ENCODE measurements at regions not wholly inside any gene's neighbourhood (a gene's known extent, or its start where the extent isn't known, plus 50 kb on each side); places are given as distances from the start of the nearest gene placed in this dataset.

DNA sequence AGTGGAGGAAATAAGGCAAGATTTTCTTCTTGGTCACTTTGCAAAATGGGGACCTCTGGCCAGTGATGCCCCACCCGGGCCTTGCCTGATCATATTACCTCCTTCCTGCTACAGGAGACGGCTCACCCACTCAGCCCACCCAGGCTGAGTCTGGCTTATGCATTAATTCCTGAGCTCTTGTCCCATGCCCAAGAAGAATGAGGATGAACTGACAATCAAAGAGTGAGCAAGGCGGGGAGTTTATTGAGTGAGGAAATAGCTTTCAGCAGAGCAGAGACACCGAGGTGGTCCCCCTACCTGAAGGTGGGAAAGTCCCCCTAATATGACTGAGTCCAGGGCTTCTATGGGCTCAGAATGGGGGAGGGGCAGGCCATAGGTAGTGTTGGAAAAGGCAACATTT is 107.5 kb downstream of the EOMES start:
- TF ChIP-seq, protein P1, sequence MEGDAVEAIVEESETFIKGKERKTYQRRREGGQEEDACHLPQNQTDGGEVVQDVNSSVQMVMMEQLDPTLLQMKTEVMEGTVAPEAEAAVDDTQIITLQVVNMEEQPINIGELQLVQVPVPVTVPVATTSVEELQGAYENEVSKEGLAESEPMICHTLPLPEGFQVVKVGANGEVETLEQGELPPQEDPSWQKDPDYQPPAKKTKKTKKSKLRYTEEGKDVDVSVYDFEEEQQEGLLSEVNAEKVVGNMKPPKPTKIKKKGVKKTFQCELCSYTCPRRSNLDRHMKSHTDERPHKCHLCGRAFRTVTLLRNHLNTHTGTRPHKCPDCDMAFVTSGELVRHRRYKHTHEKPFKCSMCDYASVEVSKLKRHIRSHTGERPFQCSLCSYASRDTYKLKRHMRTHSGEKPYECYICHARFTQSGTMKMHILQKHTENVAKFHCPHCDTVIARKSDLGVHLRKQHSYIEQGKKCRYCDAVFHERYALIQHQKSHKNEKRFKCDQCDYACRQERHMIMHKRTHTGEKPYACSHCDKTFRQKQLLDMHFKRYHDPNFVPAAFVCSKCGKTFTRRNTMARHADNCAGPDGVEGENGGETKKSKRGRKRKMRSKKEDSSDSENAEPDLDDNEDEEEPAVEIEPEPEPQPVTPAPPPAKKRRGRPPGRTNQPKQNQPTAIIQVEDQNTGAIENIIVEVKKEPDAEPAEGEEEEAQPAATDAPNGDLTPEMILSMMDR (IDR thresholded peaks at IDR 0.05; ENCODE audit: insufficient read depth, low read length), result no peak
- TF ChIP-seq, protein P2, sequence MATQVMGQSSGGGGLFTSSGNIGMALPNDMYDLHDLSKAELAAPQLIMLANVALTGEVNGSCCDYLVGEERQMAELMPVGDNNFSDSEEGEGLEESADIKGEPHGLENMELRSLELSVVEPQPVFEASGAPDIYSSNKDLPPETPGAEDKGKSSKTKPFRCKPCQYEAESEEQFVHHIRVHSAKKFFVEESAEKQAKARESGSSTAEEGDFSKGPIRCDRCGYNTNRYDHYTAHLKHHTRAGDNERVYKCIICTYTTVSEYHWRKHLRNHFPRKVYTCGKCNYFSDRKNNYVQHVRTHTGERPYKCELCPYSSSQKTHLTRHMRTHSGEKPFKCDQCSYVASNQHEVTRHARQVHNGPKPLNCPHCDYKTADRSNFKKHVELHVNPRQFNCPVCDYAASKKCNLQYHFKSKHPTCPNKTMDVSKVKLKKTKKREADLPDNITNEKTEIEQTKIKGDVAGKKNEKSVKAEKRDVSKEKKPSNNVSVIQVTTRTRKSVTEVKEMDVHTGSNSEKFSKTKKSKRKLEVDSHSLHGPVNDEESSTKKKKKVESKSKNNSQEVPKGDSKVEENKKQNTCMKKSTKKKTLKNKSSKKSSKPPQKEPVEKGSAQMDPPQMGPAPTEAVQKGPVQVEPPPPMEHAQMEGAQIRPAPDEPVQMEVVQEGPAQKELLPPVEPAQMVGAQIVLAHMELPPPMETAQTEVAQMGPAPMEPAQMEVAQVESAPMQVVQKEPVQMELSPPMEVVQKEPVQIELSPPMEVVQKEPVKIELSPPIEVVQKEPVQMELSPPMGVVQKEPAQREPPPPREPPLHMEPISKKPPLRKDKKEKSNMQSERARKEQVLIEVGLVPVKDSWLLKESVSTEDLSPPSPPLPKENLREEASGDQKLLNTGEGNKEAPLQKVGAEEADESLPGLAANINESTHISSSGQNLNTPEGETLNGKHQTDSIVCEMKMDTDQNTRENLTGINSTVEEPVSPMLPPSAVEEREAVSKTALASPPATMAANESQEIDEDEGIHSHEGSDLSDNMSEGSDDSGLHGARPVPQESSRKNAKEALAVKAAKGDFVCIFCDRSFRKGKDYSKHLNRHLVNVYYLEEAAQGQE (IDR thresholded peaks at IDR 0.05; ENCODE audit: insufficient replicate concordance, low read depth), result no peak
- no peak for TF ChIP-seq POLR2AphosphoS5 (IDR thresholded peaks at IDR 0.05; ENCODE audit: low read depth)
- TF ChIP-seq SPI1 (IDR thresholded peaks at IDR 0.05; ENCODE audit: borderline replicate concordance, low read depth), result no peak
